ENCODE measurements at regions not wholly inside any gene's neighbourhood (a gene's known extent, or its start where the extent isn't known, plus 50 kb on each side); places are given as distances from the start of the nearest gene placed in this dataset.

DNA sequence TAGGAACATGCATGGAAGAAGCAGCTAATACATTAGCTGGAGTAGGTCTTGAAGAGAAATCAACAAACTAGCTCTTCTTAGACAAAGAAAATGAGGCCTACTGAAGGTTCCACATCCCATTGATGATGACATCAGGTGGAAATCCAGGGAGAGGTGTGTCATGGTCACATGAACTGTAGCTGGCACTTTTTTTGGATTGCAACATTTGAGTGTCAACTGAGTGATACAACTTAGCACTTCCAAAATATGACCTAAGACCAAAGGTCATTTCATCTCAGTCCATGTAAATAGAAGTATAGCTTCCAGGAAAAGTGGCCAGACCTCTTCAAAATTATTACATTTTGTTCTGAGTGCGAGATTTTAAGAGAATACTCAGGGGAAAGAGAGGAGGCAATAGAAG, 117.2 kb upstream of the MEIS2 start:
- Mint-ChIP-seq H3K27ac (no peak overlapping the region), H3K4me3 (no peak overlapping the region), H3K9me3 (peaks cover 8% of the 10 kb centered on the region; the same call in 2 of the 3 replicates), H3K27me3 (ENCODE audit: insufficient read depth, low read depth, poor library complexity) (peaks cover 1% of the 10 kb centered on the region), H3K4me1 (no peaks in the 10 kb centered on the region), H3K36me3 (ENCODE audit: low read depth) (no peaks in the 10 kb centered on the region)
- ATAC-seq (no peak), DNase-seq (ENCODE audit: low spot score) (no peak)
- TF ChIP-seq EZH2 (IDR thresholded peaks at IDR 0.05; ENCODE audit: low read depth, unreplicated experiment) (no peak), JUNB (IDR thresholded peaks at IDR 0.05; ENCODE audit: unreplicated experiment) (no peak), NANOG (IDR thresholded peaks at IDR 0.05; ENCODE audit: borderline replicate concordance) (no peak), ZNF114 (CRISPR knock-in tag; IDR thresholded peaks at IDR 0.05) (no peak)
- TF ChIP-seq, protein P1, sequence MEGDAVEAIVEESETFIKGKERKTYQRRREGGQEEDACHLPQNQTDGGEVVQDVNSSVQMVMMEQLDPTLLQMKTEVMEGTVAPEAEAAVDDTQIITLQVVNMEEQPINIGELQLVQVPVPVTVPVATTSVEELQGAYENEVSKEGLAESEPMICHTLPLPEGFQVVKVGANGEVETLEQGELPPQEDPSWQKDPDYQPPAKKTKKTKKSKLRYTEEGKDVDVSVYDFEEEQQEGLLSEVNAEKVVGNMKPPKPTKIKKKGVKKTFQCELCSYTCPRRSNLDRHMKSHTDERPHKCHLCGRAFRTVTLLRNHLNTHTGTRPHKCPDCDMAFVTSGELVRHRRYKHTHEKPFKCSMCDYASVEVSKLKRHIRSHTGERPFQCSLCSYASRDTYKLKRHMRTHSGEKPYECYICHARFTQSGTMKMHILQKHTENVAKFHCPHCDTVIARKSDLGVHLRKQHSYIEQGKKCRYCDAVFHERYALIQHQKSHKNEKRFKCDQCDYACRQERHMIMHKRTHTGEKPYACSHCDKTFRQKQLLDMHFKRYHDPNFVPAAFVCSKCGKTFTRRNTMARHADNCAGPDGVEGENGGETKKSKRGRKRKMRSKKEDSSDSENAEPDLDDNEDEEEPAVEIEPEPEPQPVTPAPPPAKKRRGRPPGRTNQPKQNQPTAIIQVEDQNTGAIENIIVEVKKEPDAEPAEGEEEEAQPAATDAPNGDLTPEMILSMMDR (conservative IDR thresholded peaks at IDR 0.05; ENCODE audit: low read depth in 2 of 2) = no peak
- no peak overlapping the region for H2AFZ ChIP-seq
- no peaks in the 10 kb centered on the region for H3F3A ChIP-seq (replicated peaks; ENCODE audit: low read depth)
- H3K4me2 ChIP-seq = no peak overlapping the region
- H3K27me3 ChIP-seq (ENCODE audit: insufficient read depth) = no peaks in the 10 kb centered on the region
- H3K4me1 ChIP-seq (ENCODE audit: insufficient read depth) = no peaks in the 10 kb centered on the region
- no peaks in the 10 kb centered on the region for H3K79me2 ChIP-seq (replicated peaks; ENCODE audit: insufficient read depth)
- H3K36me3 ChIP-seq (ENCODE audit: insufficient read depth) = no peaks in the 10 kb centered on the region
- H3K4me3 ChIP-seq = no peak overlapping the region
- no peaks in the 10 kb centered on the region for H4K20me1 ChIP-seq (replicated peaks; ENCODE audit: insufficient read depth)
- H3K27ac ChIP-seq (ENCODE audit: low read depth) = no peak overlapping the region
- no peaks in the 10 kb centered on the region for H3K9me2 ChIP-seq (ENCODE audit: insufficient read depth)

DNA sequence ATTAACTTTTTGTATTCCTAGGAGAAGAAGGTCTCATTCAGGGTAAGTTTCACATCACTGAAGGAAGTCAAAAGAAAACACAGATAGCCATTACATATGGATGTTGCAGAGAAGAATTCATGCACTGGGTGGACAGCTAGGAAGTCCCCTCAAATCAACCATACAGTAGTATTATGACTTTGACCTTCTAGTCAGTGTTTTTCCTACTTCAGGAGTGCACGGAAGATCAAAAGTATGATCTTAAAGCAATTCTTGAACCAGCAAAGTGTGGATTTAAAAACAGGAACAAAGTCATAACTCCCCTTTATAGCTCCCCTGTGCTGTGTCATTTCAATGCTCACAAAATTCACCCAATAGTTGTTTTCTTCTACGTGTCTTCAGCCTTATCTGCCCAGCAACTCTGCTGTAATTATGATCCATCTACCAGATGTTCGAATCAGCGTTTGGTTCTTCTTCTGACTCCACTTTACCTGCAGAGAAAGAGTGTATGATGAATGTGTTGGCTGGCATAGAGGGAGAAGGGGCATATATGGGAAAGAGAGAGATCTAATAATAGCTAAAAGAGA, 118.1 kb upstream of the MEIS2 start:
- no peaks in the 10 kb centered on the region for H4K20me1 ChIP-seq (replicated peaks; ENCODE audit: insufficient read depth)
- H3K4me1 ChIP-seq (ENCODE audit: insufficient read depth) = no peaks in the 10 kb centered on the region
- H3K27me3 Mint-ChIP-seq (ENCODE audit: insufficient read depth, low read depth, poor library complexity) = peaks cover 1% of the 10 kb centered on the region
- no peaks in the 10 kb centered on the region for H3K36me3 ChIP-seq (ENCODE audit: insufficient read depth)
- H3K27ac Mint-ChIP-seq = no peak overlapping the region
- no peaks in the 10 kb centered on the region for H3K27me3 ChIP-seq (ENCODE audit: insufficient read depth)
- no peak overlapping the region for H3K4me2 ChIP-seq
- no peaks in the 10 kb centered on the region for H3F3A ChIP-seq (replicated peaks; ENCODE audit: low read depth)
- H3K36me3 Mint-ChIP-seq (ENCODE audit: low read depth) = no peaks in the 10 kb centered on the region
- H3K9me2 ChIP-seq (ENCODE audit: insufficient read depth) = no peaks in the 10 kb centered on the region
- no peak overlapping the region for H3K4me3 ChIP-seq
- H3K27ac ChIP-seq (ENCODE audit: low read depth) = no peak overlapping the region
- H2AFZ ChIP-seq = no peak overlapping the region
- H3K4me1 Mint-ChIP-seq = no peaks in the 10 kb centered on the region
- H3K79me2 ChIP-seq (replicated peaks; ENCODE audit: insufficient read depth) = no peaks in the 10 kb centered on the region
- no peak overlapping the region for H3K4me3 Mint-ChIP-seq
- ATAC-seq = no peak
- no peak for DNase-seq (ENCODE audit: low spot score)
- TF ChIP-seq EZH2 (IDR thresholded peaks at IDR 0.05; ENCODE audit: low read depth, unreplicated experiment) (no peak), ZNF114 (CRISPR knock-in tag; IDR thresholded peaks at IDR 0.05) (no peak), NANOG (IDR thresholded peaks at IDR 0.05; ENCODE audit: borderline replicate concordance) (no peak), ZNF331 (CRISPR knock-in tag; IDR thresholded peaks at IDR 0.05; ENCODE audit: low read depth) (no peak), POLR2AphosphoS5 (IDR thresholded peaks at IDR 0.05; ENCODE audit: low read depth) (no peak), JUNB (IDR thresholded peaks at IDR 0.05; ENCODE audit: unreplicated experiment) (no peak), CREB1 (CRISPR knock-in tag; IDR thresholded peaks at IDR 0.05; ENCODE audit: low read depth) (no peak), EZH2phosphoT487 (IDR thresholded peaks at IDR 0.05; ENCODE audit: unreplicated experiment) (no peak), STAT1 (IDR thresholded peaks at IDR 0.05; ENCODE audit: unreplicated experiment) (no peak)
- TF ChIP-seq, protein P2, sequence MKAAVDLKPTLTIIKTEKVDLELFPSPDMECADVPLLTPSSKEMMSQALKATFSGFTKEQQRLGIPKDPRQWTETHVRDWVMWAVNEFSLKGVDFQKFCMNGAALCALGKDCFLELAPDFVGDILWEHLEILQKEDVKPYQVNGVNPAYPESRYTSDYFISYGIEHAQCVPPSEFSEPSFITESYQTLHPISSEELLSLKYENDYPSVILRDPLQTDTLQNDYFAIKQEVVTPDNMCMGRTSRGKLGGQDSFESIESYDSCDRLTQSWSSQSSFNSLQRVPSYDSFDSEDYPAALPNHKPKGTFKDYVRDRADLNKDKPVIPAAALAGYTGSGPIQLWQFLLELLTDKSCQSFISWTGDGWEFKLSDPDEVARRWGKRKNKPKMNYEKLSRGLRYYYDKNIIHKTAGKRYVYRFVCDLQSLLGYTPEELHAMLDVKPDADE (IDR thresholded peaks at IDR 0.05) = no peak
- TF ChIP-seq, protein P1 (conservative IDR thresholded peaks at IDR 0.05; ENCODE audit: low read depth in 2 of 2) = no peak
- TF ChIP-seq, protein P3, sequence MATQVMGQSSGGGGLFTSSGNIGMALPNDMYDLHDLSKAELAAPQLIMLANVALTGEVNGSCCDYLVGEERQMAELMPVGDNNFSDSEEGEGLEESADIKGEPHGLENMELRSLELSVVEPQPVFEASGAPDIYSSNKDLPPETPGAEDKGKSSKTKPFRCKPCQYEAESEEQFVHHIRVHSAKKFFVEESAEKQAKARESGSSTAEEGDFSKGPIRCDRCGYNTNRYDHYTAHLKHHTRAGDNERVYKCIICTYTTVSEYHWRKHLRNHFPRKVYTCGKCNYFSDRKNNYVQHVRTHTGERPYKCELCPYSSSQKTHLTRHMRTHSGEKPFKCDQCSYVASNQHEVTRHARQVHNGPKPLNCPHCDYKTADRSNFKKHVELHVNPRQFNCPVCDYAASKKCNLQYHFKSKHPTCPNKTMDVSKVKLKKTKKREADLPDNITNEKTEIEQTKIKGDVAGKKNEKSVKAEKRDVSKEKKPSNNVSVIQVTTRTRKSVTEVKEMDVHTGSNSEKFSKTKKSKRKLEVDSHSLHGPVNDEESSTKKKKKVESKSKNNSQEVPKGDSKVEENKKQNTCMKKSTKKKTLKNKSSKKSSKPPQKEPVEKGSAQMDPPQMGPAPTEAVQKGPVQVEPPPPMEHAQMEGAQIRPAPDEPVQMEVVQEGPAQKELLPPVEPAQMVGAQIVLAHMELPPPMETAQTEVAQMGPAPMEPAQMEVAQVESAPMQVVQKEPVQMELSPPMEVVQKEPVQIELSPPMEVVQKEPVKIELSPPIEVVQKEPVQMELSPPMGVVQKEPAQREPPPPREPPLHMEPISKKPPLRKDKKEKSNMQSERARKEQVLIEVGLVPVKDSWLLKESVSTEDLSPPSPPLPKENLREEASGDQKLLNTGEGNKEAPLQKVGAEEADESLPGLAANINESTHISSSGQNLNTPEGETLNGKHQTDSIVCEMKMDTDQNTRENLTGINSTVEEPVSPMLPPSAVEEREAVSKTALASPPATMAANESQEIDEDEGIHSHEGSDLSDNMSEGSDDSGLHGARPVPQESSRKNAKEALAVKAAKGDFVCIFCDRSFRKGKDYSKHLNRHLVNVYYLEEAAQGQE (IDR thresholded peaks at IDR 0.05; ENCODE audit: unreplicated experiment) = no peak
- H3K9me3 Mint-ChIP-seq = peaks cover 8% of the 10 kb centered on the region; the same call in 2 of the 3 replicates

Data from GM23338 (cell line).